Urinary bladder (tissue), 3 donors: ENCODE measurements at regions not wholly inside any gene's neighbourhood (a gene's known extent, or its start where the extent isn't known, plus 50 kb on each side); places are given as distances from the start of the nearest gene placed in this dataset.
"Not testable (repeated sequence)": the region's sequence is repeated elsewhere in the genome, so short reads cannot be mapped to it uniquely, and the experiment has no call there.

ENCODE experiments used
- DNase-seq: peaks from one replicate; pipeline ENCODE4 v3.0.0-alpha.2; 2015; ENCODE audit errors: extremely low spot score
- H3K27ac ChIP-seq: one replicate; pipeline ENCODE4 v1.5.1; 2013; ENCODE audit warnings: low read depth, mild to moderate bottlenecking, moderate library complexity
- H3K36me3 ChIP-seq: one replicate; pipeline ENCODE4 v1.6.1; 2013; ENCODE audit warnings: mild to moderate bottlenecking, moderate library complexity; ENCODE audit not compliant: insufficient read depth
- H3K4me1 ChIP-seq: one replicate; pipeline ENCODE4 v1.6.1; 2013; ENCODE audit warnings: mild to moderate bottlenecking, moderate library complexity; ENCODE audit not compliant: insufficient read depth
- H3K4me3 ChIP-seq: one replicate; pipeline ENCODE4 v1.5.1; 2013; ENCODE audit warnings: low read depth, low read length
- WGBS: extraction: QIAGEN DNeasy Blood & Tissue Kit; methylation state at CpG from one replicate; pipeline ENCODE4 v1.1.7; 2013; 5-methylcytosine and 5-hydroxymethylcytosine counted together
- donor health status: healthy with polysubstance abuse.
- donor health status: healthy.

DNA sequence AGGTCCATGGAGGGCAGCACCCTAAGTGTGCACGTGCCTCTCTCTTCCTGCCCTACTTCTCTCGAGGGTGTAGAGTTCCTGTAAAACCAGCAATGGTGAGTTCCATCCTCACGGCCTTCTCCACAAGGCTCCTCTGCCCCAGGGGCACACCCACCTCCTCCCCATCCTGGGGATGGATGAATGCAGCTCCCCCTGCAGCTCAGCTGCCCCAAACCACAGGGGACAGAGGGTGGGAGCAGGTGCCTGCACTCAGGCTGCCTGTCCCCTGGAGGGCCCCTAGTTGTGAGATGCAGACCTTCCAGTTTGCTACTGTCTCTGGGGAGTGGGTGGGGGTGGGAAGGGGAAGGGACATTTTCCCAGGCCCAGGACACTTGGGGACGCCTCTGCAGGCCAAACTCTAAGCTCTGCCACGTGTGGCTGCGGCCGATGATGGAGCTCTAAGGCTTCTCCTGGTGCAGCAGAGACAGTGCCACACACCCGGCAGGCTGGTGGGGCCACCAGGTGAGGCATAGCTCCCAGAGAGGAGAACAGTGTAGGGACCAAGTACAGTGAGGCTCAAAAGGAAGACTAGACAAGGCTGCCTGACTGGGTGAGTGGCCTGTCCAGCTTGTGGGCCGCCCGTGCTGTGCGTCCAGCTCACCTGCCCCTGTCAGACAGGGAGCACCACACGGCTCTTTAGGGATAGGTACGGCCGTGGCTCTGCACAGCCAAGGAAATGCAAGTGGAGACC lies 540.9 kb downstream of the TBC1D22A start:
- H3K4me1 ChIP-seq: no peaks in the 10 kb centered on the region
- H3K36me3 ChIP-seq: no peaks in the 10 kb centered on the region
- H3K4me3 ChIP-seq: no peak overlapping the region
- WGBS: 88% methylated on average over 14 of the region's 14 CpGs
- DNase-seq: no peak
- no peak overlapping the region for H3K27ac ChIP-seq

DNA sequence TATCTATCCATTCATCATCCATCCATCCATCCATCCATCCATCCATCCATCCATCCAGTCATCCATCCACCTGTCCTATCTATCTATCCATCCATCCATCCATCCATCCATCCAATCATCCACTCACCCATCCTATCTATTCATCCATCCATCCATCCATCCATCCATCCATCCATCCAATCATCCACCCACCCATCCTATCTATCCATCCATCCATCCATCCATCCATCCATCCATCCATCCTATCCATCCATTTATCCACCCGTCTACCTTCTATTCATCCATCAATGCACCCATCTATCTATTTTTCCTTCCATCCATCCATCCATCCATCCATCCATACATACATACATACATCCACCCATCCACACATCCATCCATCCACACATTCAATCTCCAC lies 540.1 kb downstream of the TBC1D22A start:
- not testable (repeated sequence) for H3K4me3 ChIP-seq, DNase-seq, H3K36me3 ChIP-seq, H3K4me1 ChIP-seq, H3K27ac ChIP-seq
- WGBS: 96% methylated on average over 1 of the region's 1 CpG

DNA sequence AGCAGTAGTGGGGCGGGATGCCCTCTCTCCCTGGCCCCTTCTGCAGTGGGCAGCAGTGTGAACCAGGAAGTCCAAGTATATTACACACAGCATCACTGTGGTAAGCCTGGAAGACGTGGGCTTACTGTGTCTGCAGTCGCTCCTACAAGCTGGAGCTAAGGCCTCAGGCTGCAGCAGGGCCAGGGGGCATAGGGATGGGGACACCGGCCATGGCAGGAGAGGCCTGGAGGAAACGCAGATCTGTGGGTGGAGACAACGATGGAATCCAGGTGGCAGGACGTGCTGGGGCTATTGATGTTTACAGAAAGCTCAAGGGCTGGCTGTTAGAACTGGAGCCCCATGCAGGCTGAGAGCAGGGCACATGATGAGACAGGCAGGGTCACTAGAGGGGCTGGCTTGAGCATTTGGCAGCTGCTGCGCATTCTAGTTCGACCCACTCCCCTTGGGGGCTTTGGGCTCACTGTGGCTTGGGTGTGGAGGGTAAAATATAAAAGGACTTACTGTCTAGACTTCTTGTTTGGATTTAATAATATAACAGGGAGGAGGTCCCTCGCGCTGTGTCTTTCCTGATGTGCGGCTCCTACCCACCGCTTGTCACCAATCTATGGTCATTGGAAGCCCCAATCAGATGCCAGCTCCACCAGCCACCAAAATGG lies 539.5 kb downstream of the TBC1D22A start:
- 56% methylated on average over 13 of the region's 13 CpGs for WGBS
- Histone ChIP-seq H3K36me3 (no peaks in the 10 kb centered on the region), H3K4me1 (no peaks in the 10 kb centered on the region), H3K27ac (no peak overlapping the region), H3K4me3 (no peak overlapping the region)
- DNase-seq: no peak

GRCh38 chr22:47300698-47301405 lies 538.4 kb downstream of the TBC1D22A start:
- Histone ChIP-seq H3K4me1 (no peaks in the 10 kb centered on the region), H3K4me3 (no peak overlapping the region), H3K27ac (no peak overlapping the region), H3K36me3 (no peaks in the 10 kb centered on the region)
- 91% methylated on average over 11 of the region's 11 CpGs for WGBS
- DNase-seq: no peak

DNA sequence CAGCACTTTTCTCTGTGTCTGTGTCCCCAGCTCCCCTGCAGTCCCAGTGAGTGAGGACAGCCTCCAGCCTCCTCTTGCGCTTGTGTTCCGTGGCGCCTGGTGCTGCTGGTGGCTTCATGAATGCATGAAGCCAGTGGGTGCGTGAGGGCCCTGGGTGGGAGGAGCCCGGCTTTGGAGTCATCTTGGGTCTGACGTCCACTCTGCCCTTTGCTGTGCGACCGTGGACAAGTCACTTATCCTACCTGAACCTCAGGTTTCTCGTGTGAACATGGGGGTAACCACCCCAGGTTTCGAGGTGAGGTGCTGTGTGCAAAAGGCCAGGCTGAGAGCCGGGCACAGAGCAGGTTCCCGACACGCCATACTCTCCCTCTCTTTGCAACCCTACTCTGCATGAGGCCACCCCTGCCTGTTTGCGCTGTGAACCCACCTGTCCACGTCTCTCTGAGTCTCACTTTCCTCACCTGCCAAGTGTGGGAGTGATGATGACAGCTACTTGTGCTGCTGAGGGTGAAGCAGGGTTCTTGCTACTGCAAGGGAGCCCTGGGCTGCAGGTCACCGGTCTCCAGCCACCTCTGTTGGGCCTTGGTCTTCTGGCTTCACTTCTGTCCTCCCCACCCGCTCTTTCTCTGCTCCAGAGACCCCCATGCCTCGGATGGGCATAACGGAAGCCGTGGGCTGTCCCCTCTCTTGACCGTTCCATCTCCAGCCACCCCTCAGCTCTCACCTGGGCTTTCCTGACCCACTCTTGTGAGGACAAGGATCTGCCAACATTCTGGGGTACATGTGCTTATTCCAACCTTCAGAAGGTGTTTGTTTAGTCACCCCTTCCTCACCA lies 537.6 kb downstream of the TBC1D22A start:
- Histone ChIP-seq H3K36me3 (no peaks in the 10 kb centered on the region), H3K4me3 (no peak overlapping the region), H3K27ac (no peak overlapping the region), H3K4me1 (no peaks in the 10 kb centered on the region)
- WGBS: 85% methylated on average over 21 of the region's 21 CpGs
- DNase-seq: no peak

GRCh38 chr22:47299211-47299862 lies 536.9 kb downstream of the TBC1D22A start:
- 88% methylated on average over 18 of the region's 18 CpGs for WGBS
- Histone ChIP-seq H3K36me3 (no peaks in the 10 kb centered on the region), H3K4me3 (no peak overlapping the region), H3K27ac (no peak overlapping the region), H3K4me1 (no peaks in the 10 kb centered on the region)
- no peak for DNase-seq

- Histone ChIP-seq H3K4me1 (no peaks in the 10 kb centered on the region), H3K27ac (no peak overlapping the region), H3K4me3 (no peak overlapping the region), H3K36me3 (no peaks in the 10 kb centered on the region)
- DNase-seq: no peak
- 85% methylated on average over 10 of the region's 10 CpGs for WGBS
Observed at GRCh38 chr22:47298017-47298785, 535.8 kb downstream of the TBC1D22A start.

GRCh38 chr22:47297261-47298016 lies 535.0 kb downstream of the TBC1D22A start:
- WGBS: 86% methylated on average over 20 of the region's 20 CpGs
- DNase-seq: no peak
- no peaks in the 10 kb centered on the region for H3K36me3 ChIP-seq
- no peak overlapping the region for H3K4me3 ChIP-seq
- no peak overlapping the region for H3K27ac ChIP-seq
- H3K4me1 ChIP-seq: no peaks in the 10 kb centered on the region

DNA sequence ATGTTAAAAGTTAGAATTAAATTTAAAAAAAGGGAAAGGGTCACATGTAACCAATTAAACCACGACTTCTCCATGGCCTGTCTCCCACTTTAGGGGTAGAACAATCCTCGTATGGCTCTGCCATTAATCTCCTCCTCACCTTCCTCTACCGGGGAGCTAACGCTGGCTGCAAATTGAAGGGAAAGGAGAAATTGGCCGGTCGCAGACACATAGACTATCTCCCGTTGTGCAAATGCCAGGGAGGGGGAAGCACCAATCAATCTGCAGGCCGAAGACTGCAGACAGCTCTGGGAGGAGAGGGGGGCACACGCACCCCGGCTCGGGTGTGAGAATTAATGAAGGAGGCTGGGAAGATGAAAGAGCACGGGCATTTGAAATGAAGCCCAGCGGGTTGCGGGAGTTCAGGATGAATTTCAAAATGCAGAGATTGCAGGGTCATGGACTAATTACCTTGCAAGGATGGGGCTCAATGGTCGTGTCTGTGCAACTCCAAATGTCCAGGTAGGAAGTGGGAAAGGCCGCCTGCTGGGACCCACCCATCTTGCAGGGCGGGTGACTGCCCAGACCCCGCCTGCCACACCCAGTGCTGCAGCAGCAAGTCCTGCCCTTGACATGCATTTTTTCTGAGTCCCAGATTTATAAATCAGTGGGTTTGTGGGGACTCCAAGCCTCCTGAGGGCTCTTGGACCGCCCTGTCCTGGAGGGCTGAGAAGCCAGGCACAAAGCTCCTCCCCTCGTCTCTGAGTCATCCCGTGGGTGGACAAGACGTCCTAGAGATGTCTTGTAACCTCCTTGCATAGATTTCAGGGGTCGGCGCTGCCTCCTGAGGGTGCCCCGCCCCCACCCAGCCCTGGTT lies 534.2 kb downstream of the TBC1D22A start:
- Histone ChIP-seq H3K4me1 (no peaks in the 10 kb centered on the region), H3K36me3 (no peaks in the 10 kb centered on the region), H3K27ac (no peak overlapping the region), H3K4me3 (no peak overlapping the region)
- no peak for DNase-seq
- 66% methylated on average over 25 of the region's 25 CpGs for WGBS

DNA sequence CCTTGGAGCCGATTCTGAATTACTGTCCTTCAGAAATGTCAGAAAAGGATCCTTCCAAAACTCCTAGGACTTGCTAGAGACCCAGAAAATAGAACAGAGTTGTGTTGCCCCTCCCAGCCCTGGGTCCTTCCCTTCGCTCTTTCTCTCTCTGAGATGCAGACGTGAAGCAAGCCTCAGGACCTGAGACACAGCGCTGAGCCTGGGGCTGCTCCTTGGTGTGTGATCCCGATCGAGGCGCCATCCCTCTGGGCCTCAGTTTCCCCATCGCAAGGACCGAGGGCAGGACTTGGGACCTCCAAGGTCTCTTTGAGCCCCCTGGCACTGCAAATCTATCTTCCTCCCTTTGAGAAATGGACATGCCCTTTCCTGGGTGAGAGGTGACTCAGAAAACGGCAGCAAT lies 533.5 kb downstream of the TBC1D22A start:
- Histone ChIP-seq H3K36me3 (no peaks in the 10 kb centered on the region), H3K27ac (no peak overlapping the region), H3K4me1 (no peaks in the 10 kb centered on the region), H3K4me3 (no peak overlapping the region)
- WGBS: 80% methylated on average over 10 of the region's 10 CpGs
- no peak for DNase-seq

GRCh38 chr22:47295226-47295901 lies 532.9 kb downstream of the TBC1D22A start:
- WGBS: 81% methylated on average over 21 of the region's 21 CpGs
- no peaks in the 10 kb centered on the region for H3K36me3 ChIP-seq
- H3K27ac ChIP-seq: no peak overlapping the region
- no peaks in the 10 kb centered on the region for H3K4me1 ChIP-seq
- H3K4me3 ChIP-seq: no peak overlapping the region
- DNase-seq: no peak
